Smooth muscle cell (in vitro differentiated cells): ENCODE measurements at regions not wholly inside any gene's neighbourhood (a gene's known extent, or its start where the extent isn't known, plus 50 kb on each side); places are given as distances from the start of the nearest gene placed in this dataset.

Source experiments
- DNase-seq: peaks from one replicate; lab custom pipeline; 2025; ENCODE audit not compliant: unreplicated experiment; lab: John Stamatoyannopoulos, UW
- H2AFZ ChIP-seq: fragments of 200-600 bp; sonication (generic); 2 replicates; pipeline ENCODE4 v1.6.0; 2016; ENCODE audit warnings: antibody characterized with exemption, low read depth, mild to moderate bottlenecking
- H3F3A ChIP-seq: fragments of 200-600 bp; sonication (generic); 2 replicates; pipeline ENCODE4 v1.6.0; 2017; ENCODE audit warnings: antibody characterized with exemption, low read depth
- H3K27ac ChIP-seq: fragments of 200-600 bp; sonication (generic); 2 replicates; pipeline ENCODE4 v1.5.1; 2016; ENCODE audit warnings: low read depth, mild to moderate bottlenecking
- H3K27me3 ChIP-seq: fragments of 200-600 bp; sonication (generic); 2 replicates; pipeline ENCODE4 v1.6.1; 2016; ENCODE audit warnings: low read depth, mild to moderate bottlenecking
- H3K36me3 ChIP-seq: fragments of 200-600 bp; sonication (generic); 2 replicates; pipeline ENCODE4 v1.5.1; 2016; ENCODE audit warnings: low read depth
- H3K4me1 ChIP-seq: fragments of 200-600 bp; sonication (generic); 2 replicates; pipeline ENCODE4 v1.5.1; 2016; ENCODE audit warnings: low read depth
- H3K4me2 ChIP-seq: fragments of 200-600 bp; sonication (generic); 2 replicates; pipeline ENCODE4 v1.6.0; 2016; ENCODE audit warnings: mild to moderate bottlenecking
- H3K4me3 ChIP-seq: fragments of 200-600 bp; sonication (generic); 2 replicates; pipeline ENCODE4 v1.5.1; 2016; ENCODE audit warnings: mild to moderate bottlenecking
- H3K79me2 ChIP-seq: fragments of 200-600 bp; sonication (generic); 2 replicates; pipeline ENCODE4 v1.6.0; 2016; ENCODE audit warnings: low read depth, mild to moderate bottlenecking
- H3K9ac ChIP-seq: fragments of 200-600 bp; sonication (generic); 2 replicates; pipeline ENCODE4 v1.6.0; 2016; ENCODE audit warnings: low read depth
- H3K9me3 ChIP-seq: fragments of 200-600 bp; sonication (generic); replicated peaks from 2 replicates; pipeline ENCODE4 v1.5.1; 2016; ENCODE audit warnings: low read depth
- H4K20me1 ChIP-seq: fragments of 200-600 bp; sonication (generic); 2 replicates; pipeline ENCODE4 v1.6.0; 2016; ENCODE audit warnings: low read depth
- WGBS: methylation state at CpG from one replicate; pipeline ENCODE4 v1.1.7; 2016; ENCODE audit warnings: low lambda C conversion rate; 5-methylcytosine and 5-hydroxymethylcytosine counted together
- TF ChIP-seq, protein P1 (sequence below): fragments of 200-600 bp; sonication (generic); IDR thresholded peaks from 2 replicates; pipeline ENCODE4 v1.5.1; 2017; ENCODE audit warnings: borderline replicate concordance, mild to moderate bottlenecking, antibody characterized with exemption; ENCODE audit not compliant: insufficient read depth, poor library complexity, severe bottlenecking

GRCh38 chr1:63023637-63024036 is 239.7 kb downstream of the ATG4C start:
- 89% methylated on average over 1 of the region's 1 CpG for WGBS
- no peaks in the 10 kb centered on the region for H3K9me3 ChIP-seq
- H3K36me3 ChIP-seq: no peaks in the 10 kb centered on the region
- TF ChIP-seq, protein P1, sequence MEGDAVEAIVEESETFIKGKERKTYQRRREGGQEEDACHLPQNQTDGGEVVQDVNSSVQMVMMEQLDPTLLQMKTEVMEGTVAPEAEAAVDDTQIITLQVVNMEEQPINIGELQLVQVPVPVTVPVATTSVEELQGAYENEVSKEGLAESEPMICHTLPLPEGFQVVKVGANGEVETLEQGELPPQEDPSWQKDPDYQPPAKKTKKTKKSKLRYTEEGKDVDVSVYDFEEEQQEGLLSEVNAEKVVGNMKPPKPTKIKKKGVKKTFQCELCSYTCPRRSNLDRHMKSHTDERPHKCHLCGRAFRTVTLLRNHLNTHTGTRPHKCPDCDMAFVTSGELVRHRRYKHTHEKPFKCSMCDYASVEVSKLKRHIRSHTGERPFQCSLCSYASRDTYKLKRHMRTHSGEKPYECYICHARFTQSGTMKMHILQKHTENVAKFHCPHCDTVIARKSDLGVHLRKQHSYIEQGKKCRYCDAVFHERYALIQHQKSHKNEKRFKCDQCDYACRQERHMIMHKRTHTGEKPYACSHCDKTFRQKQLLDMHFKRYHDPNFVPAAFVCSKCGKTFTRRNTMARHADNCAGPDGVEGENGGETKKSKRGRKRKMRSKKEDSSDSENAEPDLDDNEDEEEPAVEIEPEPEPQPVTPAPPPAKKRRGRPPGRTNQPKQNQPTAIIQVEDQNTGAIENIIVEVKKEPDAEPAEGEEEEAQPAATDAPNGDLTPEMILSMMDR: no peak
- no peaks in the 10 kb centered on the region for H4K20me1 ChIP-seq
- H3F3A ChIP-seq: no peaks in the 10 kb centered on the region
- H3K27ac ChIP-seq: no peak overlapping the region
- no peak overlapping the region for H3K4me2 ChIP-seq
- no peak overlapping the region for H2AFZ ChIP-seq
- H3K27me3 ChIP-seq: no peaks in the 10 kb centered on the region
- no peak overlapping the region for H3K9ac ChIP-seq
- no peaks in the 10 kb centered on the region for H3K4me1 ChIP-seq
- no peak overlapping the region for H3K4me3 ChIP-seq
- no peaks in the 10 kb centered on the region for H3K79me2 ChIP-seq
- no peak for DNase-seq

DNA sequence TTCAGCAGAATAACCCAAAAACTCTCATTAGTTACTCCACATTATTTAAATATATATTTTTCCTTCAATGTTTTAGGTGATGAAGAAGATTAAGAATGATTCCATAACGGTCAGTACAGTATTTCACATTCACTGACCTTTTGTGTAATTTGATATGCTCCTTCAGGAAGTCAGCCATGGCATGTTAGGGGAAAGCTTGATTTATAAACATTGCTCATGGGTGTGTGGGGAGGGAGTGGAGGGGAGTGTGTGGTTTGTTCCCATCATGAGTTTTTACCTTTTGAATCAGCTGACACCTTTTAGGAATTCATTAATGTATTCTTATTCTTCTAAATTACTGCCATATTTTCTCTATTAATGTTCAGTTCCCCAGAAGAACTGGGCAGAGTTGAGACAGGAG is 240.2 kb downstream of the ATG4C start:
- WGBS: 61% methylated on average over 1 of the region's 1 CpG
- H2AFZ ChIP-seq: no peak overlapping the region
- H3K79me2 ChIP-seq: no peaks in the 10 kb centered on the region
- TF ChIP-seq, protein P1: no peak
- no peaks in the 10 kb centered on the region for H3F3A ChIP-seq
- H3K4me1 ChIP-seq: no peaks in the 10 kb centered on the region
- no peaks in the 10 kb centered on the region for H3K9me3 ChIP-seq
- no peak for DNase-seq
- H3K36me3 ChIP-seq: no peaks in the 10 kb centered on the region
- no peaks in the 10 kb centered on the region for H4K20me1 ChIP-seq
- H3K4me3 ChIP-seq: no peak overlapping the region
- H3K27ac ChIP-seq: no peak overlapping the region
- no peak overlapping the region for H3K4me2 ChIP-seq
- H3K9ac ChIP-seq: no peak overlapping the region
- no peaks in the 10 kb centered on the region for H3K27me3 ChIP-seq

DNA sequence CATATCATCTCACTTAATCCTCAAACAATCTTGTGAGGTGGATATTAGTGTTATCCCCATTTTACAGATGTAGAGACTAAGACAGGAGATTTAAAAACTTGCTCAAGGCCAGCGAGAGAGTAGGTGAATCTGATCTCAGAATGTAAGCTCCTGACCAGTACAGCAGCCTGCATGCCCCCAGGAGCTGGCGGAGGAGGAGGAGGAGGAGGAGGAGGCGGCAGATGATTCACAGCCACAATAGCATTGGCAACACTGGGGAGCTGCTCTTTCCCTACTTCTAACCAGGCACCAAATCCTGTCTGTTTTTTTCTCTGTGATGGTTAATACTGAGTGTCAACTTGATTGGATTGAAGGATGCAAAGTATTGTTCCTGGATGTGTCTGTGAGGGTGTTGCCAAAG is 243.2 kb downstream of the ATG4C start:
- WGBS: 41% methylated on average over 3 of the region's 3 CpGs
- H3K4me3 ChIP-seq: no peak overlapping the region
- no peak overlapping the region for H3K4me2 ChIP-seq
- H3K9me3 ChIP-seq: no peaks in the 10 kb centered on the region
- TF ChIP-seq, protein P1: no peak
- no peaks in the 10 kb centered on the region for H3K4me1 ChIP-seq
- H2AFZ ChIP-seq: no peak overlapping the region
- DNase-seq: no peak
- H3K27ac ChIP-seq: no peak overlapping the region
- H3K79me2 ChIP-seq: no peaks in the 10 kb centered on the region
- no peak overlapping the region for H3K9ac ChIP-seq
- H4K20me1 ChIP-seq: no peaks in the 10 kb centered on the region
- no peaks in the 10 kb centered on the region for H3F3A ChIP-seq
- H3K36me3 ChIP-seq: no peaks in the 10 kb centered on the region
- H3K27me3 ChIP-seq: no peaks in the 10 kb centered on the region

DNA sequence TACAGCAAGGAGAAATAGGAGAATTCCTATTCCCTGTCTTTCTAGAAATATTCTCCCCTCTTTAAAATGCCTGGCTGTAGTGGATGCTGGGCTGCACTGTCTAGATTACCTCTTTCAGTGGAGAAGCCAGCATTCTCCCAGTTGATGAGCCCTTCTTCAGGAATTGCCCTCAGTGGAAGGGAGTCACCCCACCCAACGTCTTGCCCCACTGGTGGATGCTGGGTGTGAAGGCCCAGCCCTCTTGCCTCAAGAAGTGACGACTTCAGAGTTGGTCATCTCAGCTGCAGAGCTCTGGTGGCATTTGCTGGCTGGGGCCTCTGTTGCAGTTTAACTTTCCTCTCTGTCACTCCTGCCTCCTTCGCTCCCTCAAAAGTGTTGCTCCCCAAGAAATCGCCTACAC is 248.2 kb downstream of the ATG4C start:
- no peak overlapping the region for H2AFZ ChIP-seq
- no peaks in the 10 kb centered on the region for H4K20me1 ChIP-seq
- no peaks in the 10 kb centered on the region for H3K9me3 ChIP-seq
- no peak for DNase-seq
- H3K27me3 ChIP-seq: no peaks in the 10 kb centered on the region
- 94% methylated on average over 4 of the region's 4 CpGs for WGBS
- H3F3A ChIP-seq: no peaks in the 10 kb centered on the region
- H3K27ac ChIP-seq: no peak overlapping the region
- H3K4me2 ChIP-seq: no peak overlapping the region
- no peaks in the 10 kb centered on the region for H3K4me1 ChIP-seq
- H3K9ac ChIP-seq: no peak overlapping the region
- H3K36me3 ChIP-seq: no peaks in the 10 kb centered on the region
- TF ChIP-seq, protein P1: no peak
- no peak overlapping the region for H3K4me3 ChIP-seq
- no peaks in the 10 kb centered on the region for H3K79me2 ChIP-seq
